ENCODE measurements at regions not wholly inside any gene's neighbourhood (a gene's known extent, or its start where the extent isn't known, plus 50 kb on each side); places are given as distances from the start of the nearest gene placed in this dataset.

- TF ChIP-seq TAF1 (IDR thresholded peaks at IDR 0.05; ENCODE audit: borderline replicate concordance, insufficient read depth, low read length) = no peak
- TF ChIP-seq REST (IDR thresholded peaks at IDR 0.05; ENCODE audit: insufficient read depth in 1 of 2, low read depth in 2 of 2, low read length in 2 of 2) = no peak
Measured at GRCh38 chr6:28696682-28697081, 171.0 kb downstream of the GPX5 start.

GRCh38 chr6:28707387-28708282 lies 182.0 kb downstream of the GPX5 start:
- TF ChIP-seq REST (IDR thresholded peaks at IDR 0.05; ENCODE audit: insufficient read depth in 1 of 2, low read depth in 2 of 2, low read length in 2 of 2) (no peak), SIN3A (IDR thresholded peaks at IDR 0.05; ENCODE audit: borderline replicate concordance, insufficient read depth, low read length) (no peak), FOXP2 (optimal IDR thresholded peaks at IDR 0.05; ENCODE audit: borderline replicate concordance, extremely low read depth, extremely low read length, insufficient read depth) (no peak), POLR2AphosphoS5 (IDR thresholded peaks at IDR 0.05; ENCODE audit: low read depth, low read length) (no peak), TAF1 (IDR thresholded peaks at IDR 0.05; ENCODE audit: borderline replicate concordance, insufficient read depth, low read length) (no peak)

GRCh38 chr6:28709478-28710349 lies 184.0 kb downstream of the GPX5 start:
- no peak for TF ChIP-seq TAF1 (IDR thresholded peaks at IDR 0.05; ENCODE audit: borderline replicate concordance, insufficient read depth, low read length)
- TF ChIP-seq FOXP2 (optimal IDR thresholded peaks at IDR 0.05; ENCODE audit: borderline replicate concordance, extremely low read depth, extremely low read length, insufficient read depth) = no peak
- TF ChIP-seq SIN3A (IDR thresholded peaks at IDR 0.05; ENCODE audit: borderline replicate concordance, insufficient read depth, low read length) = no peak
- no peak for TF ChIP-seq REST (IDR thresholded peaks at IDR 0.05; ENCODE audit: insufficient read depth in 1 of 2, low read depth in 2 of 2, low read length in 2 of 2)
- no peak for TF ChIP-seq POLR2AphosphoS5 (IDR thresholded peaks at IDR 0.05; ENCODE audit: low read depth, low read length)

GRCh38 chr6:28710466-28711191 lies 184.9 kb downstream of the GPX5 start:
- TF ChIP-seq REST (IDR thresholded peaks at IDR 0.05; ENCODE audit: insufficient read depth in 1 of 2, low read depth in 2 of 2, low read length in 2 of 2) (no peak), TAF1 (IDR thresholded peaks at IDR 0.05; ENCODE audit: borderline replicate concordance, insufficient read depth, low read length) (no peak), FOXP2 (optimal IDR thresholded peaks at IDR 0.05; ENCODE audit: borderline replicate concordance, extremely low read depth, extremely low read length, insufficient read depth) (no peak), POLR2AphosphoS5 (IDR thresholded peaks at IDR 0.05; ENCODE audit: low read depth, low read length) (no peak), SIN3A (IDR thresholded peaks at IDR 0.05; ENCODE audit: borderline replicate concordance, insufficient read depth, low read length) (no peak)
